Loucy (cell line): ENCODE measurements at regions not wholly inside any gene's neighbourhood (a gene's known extent, or its start where the extent isn't known, plus 50 kb on each side); places are given as distances from the start of the nearest gene placed in this dataset.

ENCODE experiments used
- EZH2phosphoT487 ChIP-seq: fragments of 200-600 bp; IDR thresholded peaks from 2 replicates; pipeline ENCODE4 v1.6.1; 2018; ENCODE audit warnings: antibody characterized with exemption, mild to moderate bottlenecking, moderate library complexity, borderline replicate concordance
- TF ChIP-seq, protein P1 (sequence below): fragments of 200-600 bp; sonication (generic); conservative IDR thresholded peaks from 2 replicates; pipeline ENCODE4 v1.5.1; 2014; ENCODE audit warnings: mild to moderate bottlenecking, antibody characterized with exemption, low read length

GRCh38 chr3:159664006-159664405 is 324.6 kb upstream of the IL12A start:
- TF ChIP-seq, protein P1, sequence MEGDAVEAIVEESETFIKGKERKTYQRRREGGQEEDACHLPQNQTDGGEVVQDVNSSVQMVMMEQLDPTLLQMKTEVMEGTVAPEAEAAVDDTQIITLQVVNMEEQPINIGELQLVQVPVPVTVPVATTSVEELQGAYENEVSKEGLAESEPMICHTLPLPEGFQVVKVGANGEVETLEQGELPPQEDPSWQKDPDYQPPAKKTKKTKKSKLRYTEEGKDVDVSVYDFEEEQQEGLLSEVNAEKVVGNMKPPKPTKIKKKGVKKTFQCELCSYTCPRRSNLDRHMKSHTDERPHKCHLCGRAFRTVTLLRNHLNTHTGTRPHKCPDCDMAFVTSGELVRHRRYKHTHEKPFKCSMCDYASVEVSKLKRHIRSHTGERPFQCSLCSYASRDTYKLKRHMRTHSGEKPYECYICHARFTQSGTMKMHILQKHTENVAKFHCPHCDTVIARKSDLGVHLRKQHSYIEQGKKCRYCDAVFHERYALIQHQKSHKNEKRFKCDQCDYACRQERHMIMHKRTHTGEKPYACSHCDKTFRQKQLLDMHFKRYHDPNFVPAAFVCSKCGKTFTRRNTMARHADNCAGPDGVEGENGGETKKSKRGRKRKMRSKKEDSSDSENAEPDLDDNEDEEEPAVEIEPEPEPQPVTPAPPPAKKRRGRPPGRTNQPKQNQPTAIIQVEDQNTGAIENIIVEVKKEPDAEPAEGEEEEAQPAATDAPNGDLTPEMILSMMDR, result no peak
- TF ChIP-seq EZH2phosphoT487, result no peak
